Fibroblast of lung (primary cell): ENCODE measurements at regions not wholly inside any gene's neighbourhood (a gene's known extent, or its start where the extent isn't known, plus 50 kb on each side); places are given as distances from the start of the nearest gene placed in this dataset.
A peak's percentile ranks its signal among the peaks of the same experiment; 100 is the strongest.

Source experiments
- DNase-seq, 2 donors: peaks; one replicate each; pipeline versions ENCODE4 v3.0.0 to v3.0.0-alpha.2; 2010; ENCODE audit warnings: low read depth in 2 of 2
- H2AFZ ChIP-seq: 2 replicates; pipeline ENCODE4 v1.5.1; 2012; ENCODE audit warnings: low read length, control low read depth, inconsistent platforms
- H3K27ac ChIP-seq: 2 replicates; pipeline ENCODE4 v1.5.1; 2011; ENCODE audit warnings: low read length, control low read depth; ENCODE audit not compliant: insufficient read depth
- H3K27me3 ChIP-seq: 2 replicates; pipeline ENCODE4 v1.5.1; 2011; ENCODE audit warnings: mild to moderate bottlenecking, low read length; ENCODE audit not compliant: control insufficient read depth, insufficient read depth
- H3K36me3 ChIP-seq: 2 replicates; pipeline ENCODE4 v1.5.1; 2011; ENCODE audit warnings: low read length; ENCODE audit not compliant: control insufficient read depth, insufficient read depth
- H3K4me1 ChIP-seq: 2 replicates; pipeline ENCODE4 v1.5.1; 2011; ENCODE audit warnings: low read length; ENCODE audit not compliant: control insufficient read depth, insufficient read depth; ENCODE audit errors: extremely low read depth
- H3K4me2 ChIP-seq: 2 replicates; pipeline ENCODE4 v1.5.1; 2011; ENCODE audit warnings: low read length, control low read depth; ENCODE audit not compliant: insufficient read depth; ENCODE audit errors: extremely low read depth
- H3K4me3 ChIP-seq, 4 experiments: fragments of 200-600 bp in 1 of 4; sonication (generic) in 1 of 4; replicated peaks in 1 of 4; 2 replicates each; pipeline ENCODE4 v1.5.1; 2011 to 2016; ENCODE audit warnings: low read length in 4 of 4, low read depth in 3 of 4, mild to moderate bottlenecking in 3 of 4, control low read depth in 2 of 4, inconsistent platforms in 1 of 4, mixed read lengths in 1 of 4; ENCODE audit not compliant: insufficient read depth in 1 of 4; ENCODE audit errors: control extremely low read depth in 1 of 4
- H3K79me2 ChIP-seq: 2 replicates; pipeline ENCODE4 v1.5.1; 2012; ENCODE audit warnings: mild to moderate bottlenecking, low read length, inconsistent platforms; ENCODE audit not compliant: control insufficient read depth, insufficient read depth
- H3K9ac ChIP-seq: 2 replicates; pipeline ENCODE4 v1.5.1; 2011; ENCODE audit warnings: mild to moderate bottlenecking, low read length, control low read depth; ENCODE audit not compliant: insufficient read depth
- H3K9me3 ChIP-seq: 2 replicates; pipeline ENCODE4 v1.5.1; 2012; ENCODE audit warnings: low read depth, low read length; ENCODE audit not compliant: control insufficient read depth, insufficient read depth
- H4K20me1 ChIP-seq: 2 replicates; pipeline ENCODE4 v1.5.1; 2011; ENCODE audit warnings: low read length; ENCODE audit not compliant: control insufficient read depth, insufficient read depth; ENCODE audit errors: extremely low read depth
- EZH2 ChIP-seq: IDR thresholded peaks from 2 replicates; pipeline ENCODE4 v1.5.1; 2012; ENCODE audit warnings: low read length, control low read depth, mild to moderate bottlenecking; ENCODE audit errors: missing control alignments
- TF ChIP-seq, protein P1 (sequence below), 2 donors: IDR thresholded peaks in 1 of 2; conservative IDR thresholded peaks in 1 of 2; 1 replicate in 1 of 2; 2 replicates in 1 of 2; pipeline ENCODE4 v1.5.1; 2011 to 2012; ENCODE audit warnings: low read length in 2 of 2, control low read depth in 1 of 2, inconsistent platforms in 1 of 2, low read depth in 1 of 2, mild to moderate bottlenecking in 1 of 2

DNA sequence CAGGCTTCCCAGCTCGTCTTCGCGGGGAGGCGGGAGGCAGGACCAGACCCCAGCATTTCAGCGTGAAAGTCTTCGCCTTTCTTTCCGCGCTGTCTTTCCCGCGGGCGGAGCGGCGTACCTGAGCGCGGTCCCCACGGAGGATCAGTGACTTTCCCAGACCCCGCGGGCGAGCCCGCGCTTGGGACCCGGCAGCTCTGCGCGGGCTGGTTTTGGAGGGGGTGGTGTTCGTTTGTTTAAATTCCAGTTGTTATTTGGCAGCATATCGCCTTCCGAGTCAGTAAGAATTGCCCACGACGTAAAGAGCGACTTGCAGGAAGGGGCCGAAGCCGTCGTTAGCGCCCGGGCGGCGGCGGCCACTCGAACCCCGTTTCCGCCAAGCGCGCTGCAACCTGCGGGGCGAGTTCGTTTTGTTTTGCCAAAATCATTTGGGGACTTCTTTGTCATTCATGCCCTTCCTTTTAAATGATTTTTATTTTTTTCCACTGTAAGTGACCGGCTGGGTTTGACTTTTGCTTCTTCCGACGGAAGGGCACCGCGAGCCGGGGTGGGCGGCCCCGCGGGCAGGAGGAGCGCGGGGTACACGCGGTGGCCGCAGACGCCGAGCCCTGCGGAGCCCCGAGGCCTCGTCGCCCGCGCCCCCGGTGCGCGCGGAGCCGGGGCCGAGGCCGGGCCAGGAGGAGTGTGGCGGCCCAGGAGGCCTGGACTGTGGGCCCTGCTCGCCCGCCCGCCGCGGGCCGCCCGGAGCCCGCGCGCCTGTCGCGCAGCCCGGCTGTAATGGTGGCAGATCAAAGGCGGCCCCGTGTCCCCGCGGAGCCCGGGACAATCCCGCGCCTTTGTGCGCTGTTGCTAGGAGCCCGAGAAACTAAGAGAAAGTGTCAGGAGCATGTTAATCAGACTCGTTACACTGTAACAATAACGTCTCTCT lies 75.9 kb downstream of the ZIC5 start:
- H3K4me2 ChIP-seq = peak overlapping the region; percentile 37
- no peak overlapping the region for H2AFZ ChIP-seq
- H3K36me3 ChIP-seq = no peaks in the 10 kb centered on the region
- TF ChIP-seq, protein P1, sequence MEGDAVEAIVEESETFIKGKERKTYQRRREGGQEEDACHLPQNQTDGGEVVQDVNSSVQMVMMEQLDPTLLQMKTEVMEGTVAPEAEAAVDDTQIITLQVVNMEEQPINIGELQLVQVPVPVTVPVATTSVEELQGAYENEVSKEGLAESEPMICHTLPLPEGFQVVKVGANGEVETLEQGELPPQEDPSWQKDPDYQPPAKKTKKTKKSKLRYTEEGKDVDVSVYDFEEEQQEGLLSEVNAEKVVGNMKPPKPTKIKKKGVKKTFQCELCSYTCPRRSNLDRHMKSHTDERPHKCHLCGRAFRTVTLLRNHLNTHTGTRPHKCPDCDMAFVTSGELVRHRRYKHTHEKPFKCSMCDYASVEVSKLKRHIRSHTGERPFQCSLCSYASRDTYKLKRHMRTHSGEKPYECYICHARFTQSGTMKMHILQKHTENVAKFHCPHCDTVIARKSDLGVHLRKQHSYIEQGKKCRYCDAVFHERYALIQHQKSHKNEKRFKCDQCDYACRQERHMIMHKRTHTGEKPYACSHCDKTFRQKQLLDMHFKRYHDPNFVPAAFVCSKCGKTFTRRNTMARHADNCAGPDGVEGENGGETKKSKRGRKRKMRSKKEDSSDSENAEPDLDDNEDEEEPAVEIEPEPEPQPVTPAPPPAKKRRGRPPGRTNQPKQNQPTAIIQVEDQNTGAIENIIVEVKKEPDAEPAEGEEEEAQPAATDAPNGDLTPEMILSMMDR (conservative IDR thresholded peaks at IDR 0.05 in 1 of 2, IDR thresholded peaks at IDR 0.05 in 1 of 2; ENCODE audit: low read depth in 1 of 2, low read length in 2 of 2) = no peak
- TF ChIP-seq EZH2 = peak; percentile 57
- peak in 1 of 2 donors; percentile 10 for DNase-seq
- no peaks in the 10 kb centered on the region for H4K20me1 ChIP-seq
- no peaks in the 10 kb centered on the region for H3K79me2 ChIP-seq
- H3K9me3 ChIP-seq = no peaks in the 10 kb centered on the region
- H3K9ac ChIP-seq = no peak overlapping the region
- H3K4me3 ChIP-seq = peak overlapping the region in 3 of 4 experiments; percentile 5 to 50 (median 6)
- peaks cover 27% of the 10 kb centered on the region for H3K27me3 ChIP-seq
- H3K4me1 ChIP-seq = no peaks in the 10 kb centered on the region
- H3K27ac ChIP-seq = no peak overlapping the region

- peak in 1 of 2 donors; percentile 11 for DNase-seq
- TF ChIP-seq, protein P1 (conservative IDR thresholded peaks at IDR 0.05 in 1 of 2, IDR thresholded peaks at IDR 0.05 in 1 of 2; ENCODE audit: low read depth in 1 of 2, low read length in 2 of 2) = no peak
- TF ChIP-seq EZH2 = no peak
- Histone ChIP-seq H2AFZ (no peak overlapping the region), H3K4me1 (no peaks in the 10 kb centered on the region), H3K79me2 (no peaks in the 10 kb centered on the region), H3K4me2 (peak overlapping the region; percentile 37), H3K27ac (no peak overlapping the region), H3K9ac (no peak overlapping the region), H3K9me3 (no peaks in the 10 kb centered on the region), H3K4me3 (peak overlapping the region in 3 of 4 experiments; percentile 5 to 50 (median 6)), H3K27me3 (peaks cover 27% of the 10 kb centered on the region), H4K20me1 (no peaks in the 10 kb centered on the region), H3K36me3 (no peaks in the 10 kb centered on the region)
These were observed 76.6 kb downstream of the ZIC5 start for GRCh38 chr13:99894840-99895443.

DNA sequence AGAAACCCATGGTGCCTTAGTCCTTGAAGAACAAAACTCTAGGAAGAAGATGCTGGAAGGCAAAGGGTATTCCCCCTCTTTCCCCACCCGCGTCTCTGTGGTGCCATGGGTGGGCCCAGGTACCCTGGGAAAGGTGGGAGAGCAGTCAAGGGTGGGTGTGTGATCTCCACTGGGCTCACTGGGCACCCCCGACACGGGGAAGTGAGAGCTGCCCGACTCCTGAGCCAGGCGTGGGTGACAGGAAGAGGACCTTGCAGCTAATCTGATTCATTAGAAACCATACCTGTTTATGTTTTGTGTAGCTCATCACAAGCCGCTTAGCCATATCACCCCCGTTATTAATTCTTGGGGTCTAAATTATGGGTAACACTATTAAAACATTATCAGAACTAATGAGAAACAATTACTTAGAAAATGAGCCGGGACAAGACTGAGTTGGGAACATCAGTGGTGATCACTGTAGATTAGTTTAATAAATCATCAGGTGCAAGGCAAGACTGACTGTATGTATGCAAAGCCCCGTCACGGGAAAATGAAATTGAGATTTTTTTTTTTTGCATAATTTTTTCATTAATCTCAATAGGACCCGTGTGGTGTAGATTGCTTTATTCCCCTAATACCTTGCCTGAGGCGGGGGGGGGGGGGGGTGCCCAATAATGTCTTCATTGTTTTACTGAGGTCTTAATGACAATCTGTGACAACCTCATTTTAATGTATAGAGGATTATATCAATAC lies 77.3 kb downstream of the ZIC5 start:
- Histone ChIP-seq H3K27ac (no peak overlapping the region), H3K9me3 (no peaks in the 10 kb centered on the region), H3K27me3 (peaks cover 27% of the 10 kb centered on the region), H3K36me3 (no peaks in the 10 kb centered on the region), H3K4me2 (no peak overlapping the region), H3K4me3 (no peak overlapping the region), H4K20me1 (no peaks in the 10 kb centered on the region), H2AFZ (no peak overlapping the region), H3K9ac (no peak overlapping the region), H3K4me1 (no peaks in the 10 kb centered on the region), H3K79me2 (no peaks in the 10 kb centered on the region)
- no peak for DNase-seq
- no peak for TF ChIP-seq EZH2
